GM21423 (cell line): ENCODE measurements at regions not wholly inside any gene's neighbourhood (a gene's known extent, or its start where the extent isn't known, plus 50 kb on each side); places are given as distances from the start of the nearest gene placed in this dataset.

Experiments used
- ATAC-seq: cut with Tn5 transposase; IDR thresholded peaks from one replicate; pipeline ENCODE4 v1.9.1; 2021; ENCODE audit warnings: mild to moderate bottlenecking, moderate library complexity; ENCODE audit not compliant: unreplicated experiment

DNA sequence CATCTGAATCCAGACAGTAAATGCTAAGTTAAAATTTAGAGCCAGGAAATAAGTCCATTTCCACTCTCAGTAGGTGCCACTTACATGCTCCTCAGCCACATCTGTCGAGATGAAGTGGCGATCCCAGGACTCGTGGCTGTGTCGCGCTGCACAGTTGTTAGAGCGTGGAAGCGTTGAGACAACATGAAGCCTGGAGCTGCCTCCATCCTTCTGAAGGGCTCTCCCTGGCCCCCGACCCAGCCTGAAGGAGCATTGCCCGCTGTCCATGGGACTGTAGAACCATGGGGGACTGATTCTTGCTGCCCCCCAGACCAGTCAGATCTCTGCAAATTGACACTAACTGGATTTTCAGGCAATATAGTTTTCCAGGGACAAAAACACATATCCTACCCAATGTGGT, 58.9 kb downstream of the IRX1 start:
- ATAC-seq = no peak

DNA sequence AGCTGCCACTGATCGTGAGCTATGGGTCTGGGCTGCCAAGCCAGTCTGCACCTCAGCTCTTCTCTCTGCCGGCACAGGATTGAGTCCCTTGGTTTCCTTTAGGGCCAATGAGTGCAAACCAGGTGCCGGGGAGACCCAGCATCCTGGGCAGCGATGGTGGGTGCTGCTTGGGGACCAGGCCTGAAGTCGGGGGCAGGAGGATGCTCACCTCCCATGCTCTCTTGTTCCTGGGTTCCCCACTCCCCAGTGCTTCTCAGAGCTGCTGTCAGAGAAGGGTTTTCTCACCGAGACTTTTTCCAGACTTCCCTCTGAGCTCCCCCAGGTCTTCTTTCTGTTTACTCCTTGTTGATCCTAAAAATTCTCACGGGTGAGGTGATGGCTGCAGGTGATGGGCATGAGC, 61.2 kb downstream of the IRX1 start:
- no peak for ATAC-seq

DNA sequence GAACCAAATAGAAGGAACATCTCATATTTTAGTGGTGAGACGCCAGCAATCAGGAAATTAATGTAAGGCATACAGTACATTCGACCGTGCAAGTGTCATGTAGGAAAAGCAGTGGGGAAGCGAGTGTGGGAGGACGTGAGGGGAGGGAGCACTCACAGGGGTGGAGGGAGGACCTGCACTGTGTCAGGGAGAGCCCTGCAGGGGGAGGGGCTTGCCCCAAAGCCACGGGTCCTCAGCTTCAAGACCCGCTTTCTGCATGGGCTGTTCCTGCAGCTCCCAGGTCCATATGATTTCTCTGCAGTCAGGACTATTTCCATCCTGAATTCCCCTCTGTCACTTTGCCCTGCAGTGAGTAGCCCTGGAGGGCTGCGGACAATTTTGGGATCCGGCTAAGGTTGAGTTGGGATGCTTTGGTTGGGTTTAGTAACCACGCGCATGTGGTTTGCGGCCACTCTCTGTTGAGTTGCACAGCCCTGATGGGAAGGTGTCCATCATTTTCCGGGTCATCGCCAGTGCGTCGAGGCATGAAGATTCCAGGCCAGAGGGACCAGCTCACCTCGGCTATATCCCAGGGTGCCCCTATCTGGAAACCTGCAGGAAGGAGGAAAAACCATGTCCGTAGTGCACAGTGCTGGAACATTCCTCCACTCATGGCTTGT, 61.9 kb downstream of the IRX1 start:
- ATAC-seq = no peak

DNA sequence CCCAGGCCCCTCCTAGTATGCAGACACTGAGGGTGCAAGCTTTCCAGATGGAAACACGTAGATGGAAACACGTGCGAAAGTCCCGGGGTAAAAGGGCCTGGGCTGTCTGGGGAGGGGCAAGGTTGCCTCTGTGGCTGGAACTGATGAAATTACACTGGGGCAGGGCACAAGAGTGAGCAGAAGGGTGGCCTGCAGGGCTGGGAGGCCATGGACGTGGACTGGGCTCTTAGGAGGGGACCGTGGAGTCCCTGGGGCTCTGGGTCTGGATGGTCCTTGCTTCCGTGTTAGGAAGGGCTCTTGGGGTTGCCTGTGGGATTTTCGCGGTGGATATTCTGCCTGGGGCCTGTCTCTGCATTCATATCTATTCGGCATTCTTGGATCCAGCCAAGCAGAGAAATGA, 63.3 kb downstream of the IRX1 start:
- no peak for ATAC-seq

DNA sequence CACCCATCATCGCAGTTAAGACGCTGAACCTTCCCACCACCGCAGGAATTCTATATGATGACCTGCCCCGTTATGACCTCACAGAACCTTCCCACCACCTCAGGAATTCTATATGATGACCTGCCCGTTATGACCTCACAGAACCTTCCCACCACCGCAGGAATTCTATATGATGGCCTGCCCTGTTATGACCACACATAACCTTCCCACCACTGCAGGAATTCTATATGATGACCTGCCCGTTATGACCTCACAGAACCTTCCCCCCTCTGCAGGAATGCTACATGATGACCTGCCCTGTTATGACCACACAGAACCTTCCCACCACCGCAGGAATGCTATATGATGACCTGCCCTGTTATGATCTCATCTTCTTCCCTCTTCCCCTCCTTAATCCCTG, 64.3 kb downstream of the IRX1 start:
- ATAC-seq = no peak

DNA sequence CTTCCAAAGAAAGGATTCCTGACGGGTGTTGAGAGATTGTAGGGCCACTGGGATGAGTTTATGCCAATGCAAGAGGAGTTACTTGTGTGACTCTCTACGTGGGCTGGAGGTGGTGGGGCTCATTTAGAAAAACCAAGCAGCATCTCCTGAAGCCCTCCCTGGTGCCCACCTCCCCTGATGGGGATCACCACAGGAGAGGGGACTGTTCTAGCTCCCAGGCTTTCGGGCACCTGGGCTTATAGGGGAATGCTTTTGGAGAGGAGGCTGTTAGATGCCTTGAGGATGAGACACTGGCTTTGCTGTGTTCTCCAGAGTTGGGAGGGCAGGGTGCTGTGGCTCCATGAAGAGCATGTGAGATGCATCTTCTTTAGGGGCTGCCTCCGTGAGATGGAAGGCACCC, 65.0 kb downstream of the IRX1 start:
- no peak for ATAC-seq

DNA sequence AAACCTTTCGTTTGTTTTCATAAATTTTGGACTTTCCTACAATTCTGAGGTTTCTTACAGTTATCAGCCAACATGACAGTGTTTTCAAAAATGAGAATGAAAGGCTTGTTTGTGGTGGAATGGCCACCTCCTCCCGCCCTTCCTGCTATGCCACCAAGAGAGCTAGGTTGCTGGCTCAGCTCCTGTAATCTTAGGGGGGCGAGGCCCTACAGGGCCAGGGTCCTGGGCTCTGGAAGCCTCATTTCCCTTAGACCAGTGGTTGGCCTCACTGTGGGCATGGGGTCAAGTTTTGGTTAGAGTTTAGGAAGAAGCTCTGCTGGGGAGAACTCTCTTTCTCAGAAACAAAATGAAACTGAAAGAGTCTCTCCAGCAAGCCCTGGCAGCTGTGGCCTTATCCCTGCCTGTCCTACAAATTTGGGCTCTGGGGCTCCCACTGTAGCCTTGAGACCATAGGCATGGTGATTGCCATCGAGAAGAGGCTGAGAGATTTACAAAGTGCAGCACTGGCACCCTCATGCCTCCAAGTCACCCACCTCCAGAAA, 66.2 kb downstream of the IRX1 start:
- ATAC-seq = no peak

DNA sequence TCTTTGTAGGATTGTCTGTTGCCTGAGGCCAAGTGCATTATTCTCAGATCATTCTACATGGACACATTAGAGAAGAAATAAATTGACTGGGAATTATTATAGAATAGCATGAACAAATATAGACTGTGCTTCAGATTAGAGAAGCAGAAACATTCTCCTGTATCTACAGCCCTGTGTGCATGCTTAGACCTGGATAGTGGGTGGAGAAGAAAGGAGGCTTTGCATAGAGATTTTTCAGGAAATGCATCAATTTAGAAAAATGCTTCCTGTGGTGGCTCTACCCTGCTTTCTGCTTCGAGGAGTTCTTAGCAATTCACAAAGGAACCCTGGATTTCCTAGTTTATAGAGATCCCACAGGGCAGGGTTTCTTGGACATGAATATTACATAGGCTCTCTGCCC, 66.7 kb downstream of the IRX1 start:
- no peak for ATAC-seq

DNA sequence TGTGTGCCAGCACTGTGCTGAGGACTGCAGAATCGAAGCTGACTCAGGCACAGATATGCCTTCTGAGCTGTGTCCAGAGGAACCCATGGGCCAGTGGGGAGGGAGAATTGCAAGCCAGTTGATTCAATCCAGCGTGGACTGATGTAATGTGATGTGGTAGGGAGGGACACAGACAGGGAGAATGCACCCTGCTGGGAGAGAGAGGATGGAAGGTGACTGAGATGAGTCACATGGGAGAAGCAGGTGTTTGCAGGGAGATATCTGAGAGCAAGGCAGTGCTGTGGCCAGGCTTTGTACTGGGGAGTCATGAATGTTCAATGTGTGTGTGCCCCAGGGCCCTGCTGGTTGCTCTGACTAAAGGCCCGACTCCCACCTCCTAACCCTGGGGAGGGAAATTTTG, 75.7 kb downstream of the IRX1 start:
- no peak for ATAC-seq

DNA sequence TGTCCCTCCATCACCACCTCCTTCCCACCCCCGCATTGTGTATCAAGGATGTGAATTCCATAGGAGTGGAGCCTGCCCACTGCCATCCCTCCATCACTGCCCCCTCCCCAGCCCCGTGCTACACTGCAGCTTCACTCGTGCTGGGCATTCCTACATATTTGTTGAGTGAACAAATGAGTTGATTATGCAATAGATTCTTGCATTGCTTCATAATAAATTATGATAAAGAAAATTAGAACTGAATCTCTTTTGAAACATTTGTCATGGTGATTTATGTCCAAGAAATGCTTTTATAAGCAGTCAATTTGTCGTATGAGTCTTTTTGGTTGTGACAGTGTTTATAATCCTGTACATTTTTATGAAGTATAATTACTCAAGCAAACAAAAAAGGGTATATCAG, 83.2 kb downstream of the IRX1 start:
- ATAC-seq = no peak

DNA sequence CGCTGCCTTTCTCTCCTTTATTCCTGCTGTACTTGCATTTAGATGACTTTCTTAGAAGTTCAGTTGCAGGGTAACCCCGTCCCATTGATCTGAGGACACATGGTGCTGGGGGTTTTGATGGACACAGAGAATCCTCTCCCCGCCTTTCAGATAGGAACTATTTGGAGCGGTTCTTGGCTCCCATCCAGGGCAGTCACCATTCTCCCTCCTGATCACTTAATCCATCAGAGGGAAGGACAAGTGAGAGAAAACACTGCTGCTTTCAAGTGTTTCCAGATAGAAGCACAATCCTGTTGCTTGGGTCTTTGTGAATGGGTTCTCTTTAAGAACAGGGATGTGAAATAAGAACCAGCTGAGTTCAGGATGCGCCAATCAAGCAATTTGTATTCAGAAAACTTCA, 85.2 kb downstream of the IRX1 start:
- no peak for ATAC-seq

DNA sequence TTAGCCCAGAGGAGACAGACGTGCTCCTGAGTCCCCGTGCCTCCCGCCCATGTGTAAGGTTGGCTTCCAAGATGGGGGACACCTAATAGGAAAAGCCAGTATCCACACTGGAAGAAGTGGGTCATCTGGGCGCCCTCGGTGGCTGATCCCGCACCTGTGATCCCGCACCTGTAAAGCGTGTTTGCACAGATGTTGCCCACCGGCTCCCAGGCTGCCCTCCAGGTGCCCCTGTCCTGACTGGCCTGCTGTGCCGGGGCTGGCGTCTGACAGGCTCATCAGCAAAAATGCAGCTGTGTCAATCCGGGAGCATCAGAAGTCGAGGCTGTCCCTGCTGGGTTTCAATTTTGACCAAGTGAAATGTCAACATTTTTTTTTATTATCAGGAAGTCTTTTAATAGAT, 88.5 kb downstream of the IRX1 start:
- ATAC-seq = no peak

DNA sequence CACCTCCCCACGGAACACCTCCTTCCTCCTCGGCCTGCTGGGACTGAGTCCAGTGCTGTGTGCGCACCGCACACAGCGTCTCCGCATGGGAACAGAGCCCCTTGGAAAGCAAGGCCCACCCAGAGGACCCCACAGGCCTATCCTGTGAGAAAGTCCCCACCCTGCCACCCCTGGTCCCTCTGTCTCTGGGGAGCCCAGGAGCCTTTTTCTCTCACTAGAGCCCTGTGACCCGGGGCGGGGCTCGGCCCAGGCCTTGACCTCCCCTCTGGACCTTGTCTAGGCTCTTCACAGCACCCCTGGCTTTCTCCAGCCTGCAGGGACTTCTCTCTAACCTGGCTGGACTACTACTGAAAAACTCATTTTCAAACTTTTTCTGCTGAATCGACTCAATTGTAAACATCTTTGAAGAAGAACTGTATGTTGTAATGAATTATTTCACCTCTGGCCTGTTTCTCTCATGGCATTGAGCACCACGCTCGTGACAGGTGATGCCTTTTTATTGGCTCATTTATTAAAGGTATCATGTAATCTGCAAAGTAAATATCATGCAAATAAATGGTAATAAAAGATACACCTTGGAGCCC, 89.2 kb downstream of the IRX1 start:
- no peak for ATAC-seq

DNA sequence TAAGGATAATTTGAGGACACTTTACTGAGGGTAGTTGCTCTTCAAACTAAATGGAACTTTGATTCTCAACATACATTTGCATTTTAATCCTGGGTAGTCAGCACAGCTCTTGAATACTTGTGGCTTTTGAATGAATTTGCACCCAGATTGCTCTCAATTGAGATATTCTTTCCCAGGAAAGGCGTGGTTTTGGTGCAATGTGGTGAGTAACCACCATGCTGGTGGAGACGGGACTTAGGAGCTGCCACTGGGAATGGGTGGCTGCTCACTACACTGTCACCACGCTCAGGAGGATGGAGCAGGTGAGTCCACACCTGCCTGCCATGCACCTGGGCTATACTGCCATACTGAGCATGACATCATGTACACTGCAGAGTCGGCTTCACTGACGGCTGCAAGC, 99.2 kb downstream of the IRX1 start:
- no peak for ATAC-seq

DNA sequence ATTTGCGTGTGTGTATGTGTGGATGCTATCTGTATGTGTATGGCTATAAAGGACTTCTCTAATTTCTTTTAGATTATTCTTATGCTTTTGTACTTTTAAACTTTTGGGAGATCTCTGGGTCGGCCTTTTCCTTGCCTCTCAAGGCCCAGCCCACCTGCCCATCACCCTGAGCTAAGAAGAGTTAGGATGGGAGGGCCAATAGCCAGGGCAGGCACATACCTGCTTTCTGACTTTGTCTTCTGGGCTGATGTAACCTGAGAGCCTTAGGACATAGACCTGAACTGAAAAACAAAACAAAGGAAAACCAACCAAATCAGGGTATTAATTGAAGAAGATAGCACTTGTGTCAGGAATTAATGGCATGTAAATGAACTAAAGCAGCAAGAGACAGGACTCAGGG, 100.2 kb downstream of the IRX1 start:
- no peak for ATAC-seq

DNA sequence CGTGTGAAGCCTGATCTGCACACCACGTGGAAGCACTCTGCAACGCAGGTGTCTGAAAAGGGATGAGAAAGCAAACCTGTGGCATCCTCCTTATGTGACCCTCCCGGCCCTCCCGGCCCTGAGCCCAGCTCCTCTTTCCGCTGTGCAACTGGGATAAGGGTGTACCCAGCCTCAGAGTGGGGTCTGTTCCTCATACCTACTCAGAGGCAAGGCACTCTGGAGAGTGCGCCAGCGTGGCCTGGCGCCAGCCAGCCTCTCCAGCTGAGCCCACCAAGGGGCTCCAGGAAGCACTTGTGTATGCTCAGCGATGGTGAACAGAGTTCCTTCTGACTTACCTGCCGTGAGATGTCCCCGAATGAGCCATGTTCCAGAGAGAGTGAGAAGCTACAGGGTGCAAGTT, 102.8 kb downstream of the IRX1 start:
- no peak for ATAC-seq

DNA sequence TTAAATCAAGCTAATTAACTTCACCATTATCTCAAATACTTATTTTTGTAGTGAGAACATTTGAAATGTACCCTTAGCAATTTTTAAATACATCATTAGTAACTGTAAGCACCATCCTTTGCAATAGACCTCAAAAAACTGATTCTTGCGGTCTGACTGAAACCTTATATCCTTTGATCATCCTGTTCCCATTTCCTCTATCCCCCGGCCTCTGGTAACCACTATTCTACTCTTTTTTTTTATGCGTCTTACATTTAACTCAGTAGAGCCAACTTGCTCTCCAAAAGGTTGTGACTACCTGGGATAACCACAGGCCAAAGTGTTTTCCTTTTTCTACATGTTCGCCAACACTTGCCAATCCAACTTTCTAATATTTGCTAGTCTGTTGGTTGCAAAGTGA, 106.1 kb downstream of the IRX1 start:
- ATAC-seq = no peak

DNA sequence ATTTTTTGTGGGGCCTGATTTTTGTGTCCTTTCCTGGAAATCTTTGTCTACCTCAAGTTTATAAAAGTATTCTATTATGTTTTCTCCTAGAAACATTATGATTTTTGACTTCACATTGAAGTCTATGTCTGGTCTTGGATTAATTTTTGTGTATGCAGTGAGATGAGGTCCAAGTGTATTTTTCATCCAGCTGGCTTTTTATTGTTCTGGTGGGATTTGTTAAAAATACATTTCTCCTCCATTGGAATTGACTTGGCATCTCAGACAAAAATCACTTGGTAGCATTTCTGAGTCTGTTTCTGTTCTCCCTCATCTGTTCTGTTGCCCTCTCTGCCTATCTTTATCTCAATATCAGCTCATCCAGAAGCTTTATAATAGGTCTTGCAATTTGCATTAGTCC, 109.0 kb downstream of the IRX1 start:
- no peak for ATAC-seq

DNA sequence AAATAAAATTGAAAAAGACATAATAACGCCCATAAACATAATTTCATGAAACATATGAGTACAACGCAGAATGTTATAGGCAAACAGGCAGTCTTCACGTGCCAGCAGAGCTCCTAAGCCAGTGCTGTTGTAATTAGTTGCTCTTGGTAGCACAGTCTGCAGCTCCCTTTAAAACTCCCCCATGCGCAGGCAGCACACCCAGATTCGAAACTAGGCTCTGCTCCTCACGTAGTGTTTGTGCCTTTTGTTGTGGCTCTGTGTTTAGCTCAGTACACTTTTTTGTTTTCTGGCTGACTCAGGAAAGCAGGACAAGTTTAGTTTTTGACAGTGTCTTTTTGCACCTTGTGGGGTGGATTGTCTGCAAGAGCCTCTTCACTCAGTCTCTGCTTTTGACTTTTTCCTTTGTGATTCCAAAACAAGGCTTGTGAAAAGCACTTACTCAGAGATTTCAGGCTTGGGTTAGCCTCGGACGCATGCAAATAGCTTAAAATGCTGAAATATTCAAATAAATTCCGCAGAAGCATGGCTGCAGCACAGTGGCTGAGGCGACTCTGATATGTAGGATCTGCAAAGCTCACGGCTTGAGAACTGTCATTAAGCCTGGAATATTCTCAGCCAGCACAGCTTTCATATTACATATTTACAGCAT, 113.6 kb downstream of the IRX1 start:
- no peak for ATAC-seq

DNA sequence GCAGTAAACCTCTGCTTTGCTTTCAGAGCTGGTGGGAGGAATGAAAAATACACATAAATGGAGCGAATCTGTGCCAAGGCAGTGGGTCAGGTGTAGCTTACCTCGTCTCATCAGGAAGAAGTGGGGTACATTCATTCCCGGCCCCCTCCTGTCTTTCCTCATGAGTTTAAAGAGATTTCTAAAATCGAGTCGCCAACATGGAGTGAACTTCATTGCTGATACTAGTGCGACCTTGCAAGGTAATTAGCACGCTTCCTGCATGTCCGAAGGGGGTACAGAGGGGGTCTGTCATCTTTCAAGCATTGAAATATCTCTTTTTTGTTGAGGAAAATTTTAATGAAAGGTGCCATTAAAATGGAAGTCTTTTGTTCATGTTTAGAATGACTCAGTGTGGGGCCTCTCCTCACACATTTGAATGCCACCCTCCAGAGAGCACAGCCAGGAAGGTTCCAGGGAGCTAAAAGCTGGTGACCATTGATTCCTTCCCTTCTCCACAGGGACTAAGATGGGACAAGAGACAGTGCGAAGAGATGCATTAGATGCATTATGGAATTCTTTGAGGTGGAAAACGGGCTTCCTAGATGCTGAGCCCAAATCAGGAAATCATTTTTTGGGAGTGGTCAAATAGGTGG, 114.2 kb downstream of the IRX1 start:
- no peak for ATAC-seq

DNA sequence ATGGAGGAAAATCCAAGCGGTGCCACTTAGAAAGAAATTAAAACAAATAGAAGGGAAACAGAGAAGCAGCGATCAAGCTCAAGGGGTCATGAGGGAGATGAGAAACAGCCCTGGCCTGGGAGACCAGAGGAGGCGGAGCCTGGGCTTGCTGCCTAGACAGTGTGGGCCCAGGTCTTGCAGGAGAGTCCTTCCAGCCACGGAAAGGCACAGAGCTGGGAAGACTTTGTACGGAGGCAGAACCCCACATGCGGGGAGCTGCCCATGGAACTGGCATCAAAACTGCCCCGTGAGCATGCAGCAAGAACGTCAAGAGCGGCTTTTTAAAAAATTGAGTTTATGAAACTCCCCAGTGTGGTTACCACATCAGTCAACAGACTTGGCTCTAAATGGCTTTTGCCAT, 119.4 kb downstream of the IRX1 start:
- no peak for ATAC-seq

DNA sequence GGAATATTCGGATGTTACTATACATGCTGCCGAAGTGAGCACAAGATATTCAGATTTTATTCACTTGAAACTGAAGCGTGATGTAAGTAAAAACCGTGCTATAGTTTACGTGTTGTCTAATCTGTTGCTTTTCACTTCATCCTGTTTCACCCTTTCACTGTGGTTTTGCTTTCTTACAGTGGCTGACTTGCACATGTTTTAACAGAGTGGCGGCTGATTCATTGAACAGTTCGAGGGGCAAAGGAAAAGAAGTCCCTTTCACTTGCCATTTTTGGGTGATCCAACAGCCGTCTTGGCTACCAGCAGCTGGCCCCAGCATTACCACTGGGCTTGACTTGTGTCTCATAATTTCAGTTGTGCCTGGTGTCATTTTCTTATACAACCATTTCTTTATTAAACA, 134.0 kb downstream of the IRX1 start:
- no peak for ATAC-seq
